ENCODE measurements at regions not wholly inside any gene's neighbourhood (a gene's known extent, or its start where the extent isn't known, plus 50 kb on each side); places are given as distances from the start of the nearest gene placed in this dataset.

GRCh38 chr2:65638443-65638842 is 206.0 kb upstream of the SPRED2 start:
- Histone ChIP-seq H3K27ac (ENCODE audit: low read depth in 2 of 2, low read length in 1 of 2) (no peak overlapping the region), H3K27me3 (ENCODE audit: insufficient read depth) (no peaks in the 10 kb centered on the region; the same call in 1 of the 2 replicates), H3K4me1 (ENCODE audit: control insufficient read depth in 1 of 2, insufficient read depth in 2 of 2, low read depth in 1 of 2, low read length in 1 of 2) (peaks cover 0 to 5% of the 10 kb centered on the region in 2 experiments; a peak in 2 of 4 replicates), H3K4me3 (ENCODE audit: low read depth in 2 of 2, low read length in 1 of 2) (no peak overlapping the region), H3F3A (replicated peaks; ENCODE audit: insufficient read depth) (no peaks in the 10 kb centered on the region), H3K9me3 (no peaks in the 10 kb centered on the region), H3K4me2 (no peak overlapping the region), H3K9me2 (no peaks in the 10 kb centered on the region), H4K20me1 (ENCODE audit: insufficient read depth) (no peaks in the 10 kb centered on the region), H3K36me3 (replicated peaks in 1 of 2; ENCODE audit: control insufficient read depth in 1 of 2, insufficient read depth in 2 of 2, low read length in 1 of 2) (no peaks in the 10 kb centered on the region), H2AFZ (ENCODE audit: low read depth) (no peak overlapping the region), H3K79me2 (ENCODE audit: insufficient read depth) (no peaks in the 10 kb centered on the region), H3K9ac (no peak overlapping the region)
- CTCF ChIA-PET, result interaction anchor here (0.9 to 1.5 kb wide), 4 partner anchors 9 to 824 kb away, joined by 3 to 5 read pairs (median 3); no protein-coding TSS in a partner anchor
- TF ChIP-seq, protein P1, sequence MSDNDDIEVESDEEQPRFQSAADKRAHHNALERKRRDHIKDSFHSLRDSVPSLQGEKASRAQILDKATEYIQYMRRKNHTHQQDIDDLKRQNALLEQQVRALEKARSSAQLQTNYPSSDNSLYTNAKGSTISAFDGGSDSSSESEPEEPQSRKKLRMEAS (IDR thresholded peaks at IDR 0.05; ENCODE audit: low read depth), result no peak
- 0 out of 2 replicates have a peak, but pooled peaks have one; percentile 6 for TF ChIP-seq RAD21 (IDR thresholded peaks at IDR 0.05; ENCODE audit: low read length)
- peak; percentile 37 for TF ChIP-seq CTCF (IDR thresholded peaks at IDR 0.05)
- POLR2A ChIA-PET, result no interaction called here
- DNase-seq, result peak; percentile 24

DNA sequence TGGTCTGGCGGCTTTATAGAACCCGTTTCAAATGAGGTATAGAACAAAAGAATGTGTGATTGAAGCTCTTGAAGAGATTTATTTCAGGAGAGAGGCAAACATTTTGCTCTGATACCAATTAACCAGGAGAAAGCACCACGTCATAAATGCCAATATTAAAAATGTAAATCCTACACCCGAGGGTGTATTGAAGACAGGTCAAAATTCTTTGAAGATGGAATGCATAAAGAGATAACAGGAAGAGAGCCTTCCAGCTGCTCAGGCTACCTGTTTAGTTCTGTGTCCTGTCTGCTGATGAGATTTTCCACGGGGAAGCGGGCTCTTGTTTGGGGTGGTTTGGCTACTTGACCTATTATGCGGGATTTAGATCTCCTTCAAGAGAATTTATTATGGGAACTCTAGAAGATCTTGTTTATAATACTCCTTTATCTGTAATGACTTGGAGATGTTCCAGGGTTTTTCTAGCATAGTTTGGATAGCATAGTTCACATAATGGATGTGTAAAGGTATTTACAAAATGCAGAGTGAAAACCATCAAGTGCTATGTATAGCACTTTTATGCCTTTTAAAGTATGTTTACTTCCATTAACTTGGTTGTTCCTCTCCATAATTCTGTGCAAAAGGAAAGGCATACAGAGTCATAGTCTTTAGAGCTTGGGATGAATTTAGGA is 204.5 kb upstream of the SPRED2 start:
- no peak overlapping the region for H3K9ac ChIP-seq
- no peaks in the 10 kb centered on the region for H3K9me2 ChIP-seq
- H3K4me3 ChIP-seq (ENCODE audit: low read depth in 2 of 2, low read length in 1 of 2), result no peak overlapping the region
- no peaks in the 10 kb centered on the region; the same call in 1 of the 2 replicates for H3K27me3 ChIP-seq (ENCODE audit: insufficient read depth)
- TF ChIP-seq NFIC (IDR thresholded peaks at IDR 0.05; ENCODE audit: borderline replicate concordance) (no peak), REST (IDR thresholded peaks at IDR 0.05; ENCODE audit: low read depth, low read length) (no peak), RFX5 (IDR thresholded peaks at IDR 0.05; ENCODE audit: low read length) (no peak)
- TF ChIP-seq, protein P1 (IDR thresholded peaks at IDR 0.05; ENCODE audit: low read depth), result no peak
- H4K20me1 ChIP-seq (ENCODE audit: insufficient read depth), result no peaks in the 10 kb centered on the region
- no peaks in the 10 kb centered on the region for H3K79me2 ChIP-seq (ENCODE audit: insufficient read depth)
- no peaks in the 10 kb centered on the region for H3K36me3 ChIP-seq (replicated peaks in 1 of 2; ENCODE audit: control insufficient read depth in 1 of 2, insufficient read depth in 2 of 2, low read length in 1 of 2)
- ChIA-PET POLR2A (no interaction called here), CTCF (interaction anchor here (0.7 to 1.2 kb wide), 3 partner anchors 10 to 792 kb away, joined by 3 read pairs; no protein-coding TSS in a partner anchor)
- WGBS (ENCODE audit: low lambda C conversion rate), result 69% methylated on average over 7 of the region's 7 CpGs
- no peaks in the 10 kb centered on the region for H3K9me3 ChIP-seq
- DNase-seq, result no peak
- H3K4me2 ChIP-seq, result no peak overlapping the region
- H3F3A ChIP-seq (replicated peaks; ENCODE audit: insufficient read depth), result no peaks in the 10 kb centered on the region
- peaks cover 0 to 5% of the 10 kb centered on the region in 2 experiments; a peak in 2 of 4 replicates for H3K4me1 ChIP-seq (ENCODE audit: control insufficient read depth in 1 of 2, insufficient read depth in 2 of 2, low read depth in 1 of 2, low read length in 1 of 2)
- no peak overlapping the region for H2AFZ ChIP-seq (ENCODE audit: low read depth)
- H3K27ac ChIP-seq (ENCODE audit: low read depth in 2 of 2, low read length in 1 of 2), result no peak overlapping the region
